HG02588 (cell line): ENCODE measurements at regions not wholly inside any gene's neighbourhood (a gene's known extent, or its start where the extent isn't known, plus 50 kb on each side); places are given as distances from the start of the nearest gene placed in this dataset.
"Not testable (repeated sequence)": the region's sequence is repeated elsewhere in the genome, so short reads cannot be mapped to it uniquely, and the experiment has no call there.

ENCODE experiments used
- ATAC-seq: cut with Tn5 transposase; IDR thresholded peaks from one replicate; pipeline ENCODE4 v1.9.1; 2021; ENCODE audit warnings: mild to moderate bottlenecking, moderate library complexity; ENCODE audit not compliant: unreplicated experiment

- no peak for ATAC-seq
Measured at GRCh38 chr4:54571293-54572151, 86.2 kb upstream of the KIT start.

GRCh38 chr4:54572152-54572542 lies 85.6 kb upstream of the KIT start:
- ATAC-seq = no peak

GRCh38 chr4:54574500-54574899 lies 83.3 kb upstream of the KIT start:
- no peak for ATAC-seq

- ATAC-seq = no peak
Measured at GRCh38 chr4:54575919-54576318, 81.8 kb upstream of the KIT start.

- ATAC-seq = no peak
Measured at GRCh38 chr4:54581807-54582206, 76.0 kb upstream of the KIT start.

- ATAC-seq = no peak
Measured at GRCh38 chr4:54585321-54586000, 72.3 kb upstream of the KIT start.

GRCh38 chr4:54586320-54586955 lies 71.3 kb upstream of the KIT start:
- no peak for ATAC-seq

- ATAC-seq = no peak
Measured at GRCh38 chr4:54587107-54587891, 70.5 kb upstream of the KIT start.

GRCh38 chr4:54588404-54588803 lies 69.4 kb upstream of the KIT start:
- no peak for ATAC-seq

- no peak for ATAC-seq
Measured at GRCh38 chr4:54589586-54589985, 68.2 kb upstream of the KIT start.

GRCh38 chr4:54593795-54594322 lies 63.9 kb upstream of the KIT start:
- no peak for ATAC-seq

- no peak for ATAC-seq
Measured at GRCh38 chr4:54596201-54596600, 61.6 kb upstream of the KIT start.

GRCh38 chr4:54597678-54598077 lies 60.1 kb upstream of the KIT start:
- not testable (repeated sequence) for ATAC-seq

- ATAC-seq = not testable (repeated sequence)
Measured at GRCh38 chr4:54602175-54602574, 55.6 kb upstream of the KIT start.

GRCh38 chr4:54607067-54607466 lies 50.7 kb upstream of the KIT start:
- ATAC-seq = no peak

GRCh38 chr4:54607521-54607920 lies 50.2 kb upstream of the KIT start:
- no peak for ATAC-seq
